ENCODE measurements at regions not wholly inside any gene's neighbourhood (a gene's known extent, or its start where the extent isn't known, plus 50 kb on each side); places are given as distances from the start of the nearest gene placed in this dataset.

- Mint-ChIP-seq H3K4me1 (peaks cover 23% of the 10 kb centered on the region), H3K36me3 (ENCODE audit: low read depth) (no peaks in the 10 kb centered on the region), H3K27ac (no peak overlapping the region), H3K9me3 (no peaks in the 10 kb centered on the region), H3K4me3 (no peak overlapping the region), H3K27me3 (ENCODE audit: low read depth, poor library complexity) (no peaks in the 10 kb centered on the region)
- TF ChIP-seq CTCF (IDR thresholded peaks at IDR 0.05): no peak
- DNase-seq: no peak
Measured at GRCh38 chr12:90828621-90829020, 126.4 kb downstream of the CCER1 start.

GRCh38 chr12:90827567-90827966 is 127.4 kb downstream of the CCER1 start:
- Mint-ChIP-seq H3K9me3 (no peaks in the 10 kb centered on the region), H3K27ac (no peak overlapping the region), H3K27me3 (ENCODE audit: low read depth, poor library complexity) (no peaks in the 10 kb centered on the region), H3K36me3 (ENCODE audit: low read depth) (no peaks in the 10 kb centered on the region), H3K4me3 (no peak overlapping the region), H3K4me1 (peaks cover 13% of the 10 kb centered on the region)
- no peak for TF ChIP-seq CTCF (IDR thresholded peaks at IDR 0.05)
- DNase-seq: no peak

GRCh38 chr12:90826036-90826435 is 128.9 kb downstream of the CCER1 start:
- TF ChIP-seq CTCF (IDR thresholded peaks at IDR 0.05): no peak
- Mint-ChIP-seq H3K4me1 (no peaks in the 10 kb centered on the region), H3K27me3 (ENCODE audit: low read depth, poor library complexity) (no peaks in the 10 kb centered on the region), H3K36me3 (ENCODE audit: low read depth) (no peaks in the 10 kb centered on the region), H3K4me3 (no peak overlapping the region), H3K9me3 (no peaks in the 10 kb centered on the region), H3K27ac (no peak overlapping the region)
- DNase-seq: no peak

- H3K27me3 Mint-ChIP-seq (ENCODE audit: low read depth, poor library complexity): no peaks in the 10 kb centered on the region
- no peaks in the 10 kb centered on the region for H3K36me3 Mint-ChIP-seq (ENCODE audit: low read depth)
- no peak for TF ChIP-seq CTCF (IDR thresholded peaks at IDR 0.05)
- no peak overlapping the region for H3K27ac Mint-ChIP-seq
- H3K4me1 Mint-ChIP-seq: no peaks in the 10 kb centered on the region
- DNase-seq: no peak
- no peaks in the 10 kb centered on the region for H3K9me3 Mint-ChIP-seq
- H3K4me3 Mint-ChIP-seq: no peak overlapping the region
Measured at GRCh38 chr12:90823859-90824258, 131.1 kb downstream of the CCER1 start.

GRCh38 chr12:90819709-90820108 is 135.3 kb downstream of the CCER1 start:
- Mint-ChIP-seq H3K27ac (no peak overlapping the region), H3K36me3 (ENCODE audit: low read depth) (no peaks in the 10 kb centered on the region), H3K9me3 (no peaks in the 10 kb centered on the region), H3K27me3 (ENCODE audit: low read depth, poor library complexity) (no peaks in the 10 kb centered on the region), H3K4me3 (no peak overlapping the region), H3K4me1 (no peaks in the 10 kb centered on the region)
- DNase-seq: no peak
- TF ChIP-seq CTCF (IDR thresholded peaks at IDR 0.05): no peak

GRCh38 chr12:90816353-90817089 is 138.5 kb downstream of the CCER1 start:
- Mint-ChIP-seq H3K4me1 (peaks cover 9% of the 10 kb centered on the region), H3K27me3 (ENCODE audit: low read depth, poor library complexity) (no peaks in the 10 kb centered on the region), H3K27ac (no peak overlapping the region), H3K9me3 (no peaks in the 10 kb centered on the region), H3K36me3 (ENCODE audit: low read depth) (no peaks in the 10 kb centered on the region), H3K4me3 (no peak overlapping the region)
- DNase-seq: no peak
- no peak for TF ChIP-seq CTCF (IDR thresholded peaks at IDR 0.05)

All from nephron progenitor cell (in vitro differentiated cells).